Stimulated activated CD4-positive, alpha-beta T cell treated with anti-CD3 and anti-CD28 coated beads, TNF-alpha, amount 100 ng/mL, for 24 hours (primary cell): ENCODE measurements at regions not wholly inside any gene's neighbourhood (a gene's known extent, or its start where the extent isn't known, plus 50 kb on each side); places are given as distances from the start of the nearest gene placed in this dataset.
"Not testable (repeated sequence)": the region's sequence is repeated elsewhere in the genome, so short reads cannot be mapped to it uniquely, and the experiment has no call there.

Experiments used
- DNase-seq, 3 experiments: peaks; one replicate each; pipeline ENCODE4 v3.0.0-alpha.2; 2020; ENCODE audit warnings: low read depth in 3 of 3

- no peak for DNase-seq
These were observed 198.7 kb downstream of the TMA16 start for GRCh38 chr4:163693211-163693610.

- DNase-seq, result no peak
These were observed 199.3 kb downstream of the TMA16 start for GRCh38 chr4:163693776-163694175.

DNA sequence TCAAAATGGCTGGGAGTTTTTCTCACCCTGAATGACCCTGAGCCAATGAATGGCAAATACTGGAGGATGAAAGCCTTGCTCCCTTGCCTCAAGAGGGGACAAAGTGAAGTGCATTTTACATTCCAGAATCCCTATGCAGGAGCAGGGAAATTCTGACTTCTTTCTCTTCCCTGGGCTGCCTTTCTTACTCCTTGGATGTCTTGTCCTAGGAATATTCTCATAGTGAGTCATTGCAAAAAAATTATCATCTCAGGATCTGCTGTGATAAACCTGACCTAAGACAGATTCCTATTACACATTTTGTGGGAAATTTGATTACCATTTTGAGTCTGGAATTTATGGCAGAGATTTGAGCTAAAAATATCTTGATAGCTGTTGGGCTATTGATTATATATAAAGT, 199.9 kb downstream of the TMA16 start:
- no peak for DNase-seq

GRCh38 chr4:163697121-163697520, 202.6 kb downstream of the TMA16 start:
- DNase-seq, result no peak

DNA sequence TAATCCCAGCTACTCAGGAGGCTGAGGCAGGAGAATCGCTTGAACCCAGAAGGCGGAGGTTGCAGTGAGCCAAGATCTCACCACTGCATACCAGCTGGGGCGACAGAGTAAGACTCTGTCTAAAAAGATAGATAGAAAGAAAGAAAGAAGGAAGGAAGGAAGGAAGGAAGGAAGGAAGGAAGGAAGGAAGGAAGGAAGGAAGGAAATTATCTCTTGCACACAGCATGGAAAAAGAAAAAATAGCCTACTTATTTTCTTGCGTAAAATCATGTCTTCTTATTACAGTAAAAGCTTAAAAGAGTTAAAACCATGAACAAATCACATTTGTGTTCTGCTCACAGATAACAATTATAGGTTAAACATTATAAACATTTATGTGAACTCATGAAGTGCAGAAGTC, 205.9 kb downstream of the TMA16 start:
- DNase-seq, result not testable (repeated sequence)

DNA sequence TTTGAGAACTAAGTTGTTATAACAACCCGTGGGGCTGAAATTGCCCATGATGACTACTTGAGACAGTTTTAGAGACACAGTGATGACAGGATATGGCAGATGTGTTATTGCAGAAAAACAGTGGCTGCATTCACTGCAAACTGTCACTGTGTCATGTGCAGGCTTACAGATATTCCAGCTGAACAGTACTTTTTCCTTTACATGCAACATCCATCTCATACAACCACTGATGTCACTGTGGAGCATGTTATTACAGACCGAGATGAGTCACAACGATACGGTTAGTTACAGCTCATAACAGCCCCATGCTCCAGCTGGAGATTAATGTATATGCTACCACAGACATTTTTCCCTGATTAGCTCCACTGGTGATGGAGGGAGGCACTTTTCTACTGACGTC, 207.4 kb downstream of the TMA16 start:
- no peak for DNase-seq

DNA sequence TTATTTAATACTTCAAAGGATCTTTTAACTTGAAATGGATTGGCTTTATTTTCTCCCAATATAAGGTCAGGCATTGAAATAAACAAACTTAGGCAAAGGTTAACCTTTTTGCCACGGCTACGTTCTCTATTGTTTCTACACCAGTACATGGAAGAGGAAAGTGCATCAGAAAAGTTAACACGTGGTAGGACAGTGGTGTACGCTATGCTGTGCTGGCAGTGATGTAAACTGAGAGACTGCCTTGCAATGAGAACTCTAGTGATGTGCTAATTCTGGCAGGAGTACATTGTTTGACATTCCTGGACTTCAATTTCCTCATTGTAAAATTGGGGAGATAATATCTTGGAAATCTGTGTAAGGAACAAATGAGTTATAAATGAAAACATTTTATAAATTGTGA, 208.2 kb downstream of the TMA16 start:
- DNase-seq, result no peak

GRCh38 chr4:163703251-163703650, 208.8 kb downstream of the TMA16 start:
- no peak for DNase-seq

DNA sequence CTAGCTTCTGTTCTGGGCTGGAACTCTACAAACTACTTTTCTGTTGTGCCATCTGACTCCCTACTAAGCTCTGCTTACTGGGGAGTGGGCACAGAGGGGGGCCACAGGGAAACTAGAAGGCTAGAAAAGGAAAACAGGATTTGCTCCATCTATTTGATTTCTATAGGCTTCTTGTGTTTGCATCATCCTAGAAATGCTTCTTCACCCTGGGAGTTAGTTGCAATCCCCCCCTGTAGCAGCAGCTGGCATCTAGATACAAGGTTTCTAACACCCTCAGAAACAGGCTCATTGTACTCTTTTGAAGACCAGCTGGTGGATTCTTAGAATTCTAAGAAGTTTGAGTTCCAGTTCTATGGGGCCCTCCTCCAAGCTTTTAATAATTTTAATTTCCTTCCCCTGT, 213.4 kb downstream of the TMA16 start:
- DNase-seq, result no peak

DNA sequence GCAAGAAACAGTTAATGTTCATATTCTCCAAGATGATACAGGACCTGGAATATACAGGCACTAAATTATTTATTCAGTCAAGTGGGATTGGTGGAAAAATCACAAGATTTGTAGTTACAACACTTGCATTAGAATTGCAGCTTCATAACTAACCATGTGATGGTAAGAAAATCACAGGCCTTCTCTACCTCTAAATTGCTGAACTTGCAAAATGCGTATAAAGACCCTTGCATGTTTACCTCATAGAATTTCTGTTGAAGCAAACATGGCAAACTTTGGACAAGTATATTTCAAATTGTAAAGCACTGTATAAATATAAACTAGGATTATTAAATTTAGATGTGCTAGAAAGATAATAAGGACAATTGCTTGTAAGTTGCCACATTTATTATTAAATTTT, 215.1 kb downstream of the TMA16 start:
- no peak for DNase-seq

DNA sequence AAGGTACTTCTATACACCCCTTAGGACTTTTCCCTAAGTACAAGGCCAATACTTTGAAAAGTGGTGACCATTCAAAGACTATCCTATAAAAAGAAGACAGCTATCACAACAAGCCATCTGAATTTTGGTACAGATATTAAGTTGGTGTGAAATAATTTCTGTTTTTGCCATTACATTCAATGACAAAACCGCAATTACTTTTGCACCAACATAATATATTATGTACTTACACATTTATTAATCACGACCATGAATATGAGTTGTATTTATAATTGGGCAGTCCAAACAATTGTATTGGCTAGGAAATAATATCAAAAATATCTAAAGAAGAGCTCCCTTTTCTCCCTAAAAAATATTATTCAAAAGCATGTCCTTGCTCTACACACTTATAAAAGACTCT, 215.7 kb downstream of the TMA16 start:
- no peak for DNase-seq

DNA sequence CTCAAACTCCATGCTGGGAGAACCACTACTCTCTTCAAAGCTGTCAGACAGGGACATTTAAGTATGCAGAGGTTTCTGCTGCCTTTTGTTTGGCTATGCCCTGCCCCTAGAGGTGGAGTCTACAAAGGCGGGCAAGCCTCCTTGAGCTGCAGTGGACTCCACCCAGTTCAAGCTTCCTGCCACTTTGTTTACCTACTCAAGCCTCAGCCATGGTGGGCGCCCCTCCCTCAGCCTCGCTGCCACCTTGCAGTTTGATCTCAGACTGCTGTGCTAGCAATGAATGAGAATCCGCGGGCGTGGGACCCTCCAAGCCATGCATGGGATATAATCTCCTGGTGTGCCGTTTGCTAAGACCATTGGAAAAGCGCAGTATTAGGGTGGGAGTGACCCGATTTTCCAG, 230.0 kb downstream of the TMA16 start:
- not testable (repeated sequence) for DNase-seq

GRCh38 chr4:163726641-163727040, 232.2 kb downstream of the TMA16 start:
- no peak for DNase-seq

- no peak for DNase-seq
These were observed 236.6 kb downstream of the TMA16 start for GRCh38 chr4:163731071-163731470.

- no peak for DNase-seq
These were observed 238.0 kb downstream of the TMA16 start for GRCh38 chr4:163732473-163732872.

GRCh38 chr4:163736876-163737275, 242.4 kb downstream of the TMA16 start:
- no peak for DNase-seq

DNA sequence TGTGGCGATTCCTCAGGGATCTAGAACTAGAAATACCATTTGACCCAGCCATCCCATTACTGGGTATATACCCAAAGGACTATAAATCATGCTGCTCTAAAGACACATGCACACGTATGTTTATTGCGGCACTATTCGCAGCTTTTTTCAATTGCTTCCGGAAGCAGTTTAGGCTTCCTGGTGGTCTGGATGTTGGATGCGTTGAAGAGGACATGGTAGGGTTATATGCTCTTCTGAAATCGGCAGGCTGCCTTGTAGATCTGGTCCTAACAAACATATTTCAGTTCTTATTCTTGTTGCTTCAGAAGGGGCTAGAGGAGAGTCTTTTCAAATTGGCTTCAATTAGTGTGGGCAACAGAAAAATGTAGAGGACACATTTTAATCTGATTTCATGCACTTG, 243.4 kb downstream of the TMA16 start:
- not testable (repeated sequence) for DNase-seq

GRCh38 chr4:163738521-163738920, 244.0 kb downstream of the TMA16 start:
- DNase-seq, result no peak

DNA sequence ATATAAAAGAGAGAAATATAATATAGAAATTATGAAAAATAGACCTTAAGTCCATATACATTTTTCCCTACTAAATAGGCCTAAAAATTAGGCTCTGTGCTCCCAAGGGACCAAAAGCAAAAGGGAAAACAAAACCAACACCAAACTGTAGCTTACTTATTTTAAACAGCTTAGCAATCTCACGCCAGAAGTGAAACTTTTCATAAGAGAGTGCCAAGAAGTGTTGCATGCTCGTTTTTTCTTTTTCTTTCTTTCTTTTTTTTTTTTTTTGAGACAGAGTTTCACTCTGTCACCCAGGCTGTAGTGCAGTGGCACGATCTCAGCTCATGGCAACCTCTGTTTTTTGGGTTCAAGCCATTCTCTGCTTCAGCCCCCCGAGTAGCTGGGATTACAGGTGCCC, 250.4 kb downstream of the TMA16 start:
- no peak for DNase-seq

DNA sequence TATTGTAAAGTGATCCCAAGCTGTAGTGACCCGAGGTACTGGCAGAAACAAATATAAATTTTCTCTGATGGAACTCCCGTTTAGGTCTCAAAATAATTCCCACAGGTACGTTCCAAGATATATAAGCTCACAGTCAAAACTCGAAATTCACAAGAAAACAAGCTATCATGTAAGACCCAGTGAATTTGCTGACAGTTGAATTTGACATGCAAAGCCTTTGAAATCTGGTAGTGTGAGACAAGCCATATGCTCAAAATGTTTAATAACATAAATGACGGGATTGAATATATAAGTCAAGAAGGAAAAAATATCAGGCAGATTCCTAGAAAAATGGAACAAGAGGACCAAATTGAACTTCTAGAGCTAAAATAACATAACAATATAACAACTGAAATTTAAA, 252.8 kb downstream of the TMA16 start:
- DNase-seq, result no peak

DNA sequence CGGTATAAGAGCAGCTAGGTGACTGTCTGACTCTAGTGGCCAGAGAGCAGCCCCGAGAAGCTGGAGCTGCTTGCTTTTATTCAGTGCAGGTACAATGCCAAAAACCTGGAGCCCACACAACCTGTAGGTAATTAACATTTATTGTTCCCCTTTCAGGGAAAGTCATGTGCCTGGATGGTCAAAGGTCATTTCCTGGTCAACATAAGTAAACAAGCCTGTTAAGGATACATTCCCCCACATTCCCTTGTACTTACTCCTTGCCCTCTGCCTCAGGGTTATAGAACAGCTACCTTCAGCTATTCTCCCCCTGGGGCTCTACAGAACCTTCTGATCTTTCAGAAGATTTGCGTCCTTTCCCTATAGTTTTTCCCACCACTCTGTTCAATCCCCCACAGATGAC, 253.4 kb downstream of the TMA16 start:
- DNase-seq, result no peak

DNA sequence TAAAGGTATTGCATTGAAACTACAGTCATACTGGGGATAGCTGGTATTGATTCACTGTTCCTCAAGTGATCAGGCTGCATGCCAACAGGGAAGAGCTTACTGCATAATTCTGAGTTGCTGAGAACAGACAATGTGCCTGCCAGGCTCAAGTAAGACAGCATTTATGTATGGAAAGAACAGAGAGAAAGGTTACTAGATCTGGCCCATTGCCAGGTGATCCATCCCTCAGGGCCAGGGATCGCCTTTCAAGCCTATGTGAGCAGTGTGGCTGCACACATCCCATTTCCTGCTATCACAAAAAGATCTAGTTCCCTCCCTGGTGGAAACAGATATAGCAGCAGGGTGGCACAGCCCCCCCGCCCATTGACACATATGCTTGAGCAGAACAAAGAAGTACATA, 254.0 kb downstream of the TMA16 start:
- DNase-seq, result no peak

DNA sequence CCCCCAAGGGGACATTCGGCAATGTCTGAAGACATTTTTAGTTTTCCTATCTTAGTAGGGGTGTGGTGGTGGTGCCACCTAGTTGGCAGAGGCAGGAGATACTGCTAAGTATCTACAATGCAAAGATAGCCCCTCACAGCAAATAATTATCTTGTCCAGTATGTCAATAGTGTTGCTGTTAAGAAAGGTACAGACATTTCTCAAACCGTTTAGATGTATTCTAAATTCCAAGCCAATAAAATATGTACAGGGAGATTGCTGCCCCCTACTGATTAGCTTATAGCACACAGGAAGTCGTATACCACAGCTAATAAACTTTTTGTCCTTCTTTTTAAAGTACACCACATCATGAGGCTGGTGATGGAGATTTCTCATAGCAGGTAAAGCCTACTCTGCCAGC, 260.5 kb downstream of the TMA16 start:
- no peak for DNase-seq

DNA sequence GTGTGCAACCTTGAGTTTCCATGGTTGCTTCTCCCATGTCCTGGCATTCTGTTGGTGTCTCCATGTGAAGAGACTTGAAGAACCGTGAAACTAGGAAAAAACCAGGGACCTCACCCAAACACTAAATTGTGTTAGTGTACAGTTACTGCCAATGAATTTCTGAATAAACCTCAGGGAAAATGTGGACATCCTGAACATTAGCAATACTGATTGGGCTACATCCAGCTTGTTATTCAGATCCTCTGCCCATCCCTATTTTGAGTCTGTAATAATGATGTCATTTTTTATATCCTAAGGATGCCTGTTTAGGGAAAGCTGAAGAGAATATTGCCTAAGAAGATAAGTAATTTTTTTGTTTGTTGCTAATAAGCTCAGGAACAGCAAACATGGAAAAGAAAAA, 262.7 kb downstream of the TMA16 start:
- no peak for DNase-seq

DNA sequence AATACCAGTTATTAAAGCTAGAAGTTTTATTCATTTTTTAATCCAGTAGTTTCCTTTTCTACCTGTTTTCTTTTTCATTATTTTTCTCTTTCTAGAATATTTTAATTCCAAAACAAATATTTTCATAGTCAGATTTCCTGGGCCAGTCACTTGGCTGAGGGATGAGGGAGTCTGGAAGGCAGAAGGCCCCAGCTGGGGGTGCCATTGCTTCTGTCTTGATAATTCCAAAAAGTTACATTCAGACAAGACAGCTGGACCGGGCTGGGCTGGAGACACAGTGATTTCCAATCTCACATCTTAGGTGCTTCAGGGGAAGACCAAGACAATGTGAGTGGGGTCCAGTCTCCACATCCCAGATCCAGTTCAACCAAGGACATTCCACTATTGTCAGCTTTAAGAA, 263.5 kb downstream of the TMA16 start:
- DNase-seq, result no peak
